ENCODE measurements at regions not wholly inside any gene's neighbourhood (a gene's known extent, or its start where the extent isn't known, plus 50 kb on each side); places are given as distances from the start of the nearest gene placed in this dataset.

GRCh38 chr5:15992918-15993317 is 186.7 kb downstream of the MARCHF11 start:
- DNase-seq, result peak; percentile 56
- H3K4me1 ChIP-seq (ENCODE audit: control insufficient read depth, insufficient read depth, low read depth, low read length), result peaks cover 2% of the 10 kb centered on the region
- no peak overlapping the region for H4K91ac ChIP-seq (ENCODE audit: low read length)
- peak overlapping the region; percentile 95 for H3K27ac ChIP-seq (ENCODE audit: low read length, poor library complexity, severe bottlenecking)
- H3K4ac ChIP-seq (ENCODE audit: low read depth in 1 of 2, low read length in 2 of 2), result no peak overlapping the region
- H3K18ac ChIP-seq (ENCODE audit: low read depth in 1 of 2, low read length in 2 of 2), result peak overlapping the region in 1 of 2 experiments; percentile 40
- H4K8ac ChIP-seq (ENCODE audit: low read length), result no peak overlapping the region
- WGBS, result 8% methylated on average over 2 of the region's 2 CpGs
- H2BK5ac ChIP-seq (ENCODE audit: low read depth, low read length, poor library complexity, severe bottlenecking), result peak overlapping the region; percentile 92
- no peaks in the 10 kb centered on the region for H3K36me3 ChIP-seq (ENCODE audit: control insufficient read depth in 1 of 2, insufficient read depth in 2 of 2, low read depth in 1 of 2, low read length in 2 of 2)
- H2AK5ac ChIP-seq (ENCODE audit: low read length, severe bottlenecking), result peak overlapping the region; percentile 41
- H3K9ac ChIP-seq (ENCODE audit: low read length), result peak overlapping the region; percentile 0
- no peak overlapping the region for H3K23ac ChIP-seq (ENCODE audit: low read length in 2 of 2)
- H3K14ac ChIP-seq (ENCODE audit: low read length in 2 of 2), result no peak overlapping the region
- peaks cover 23% of the 10 kb centered on the region for H3K9me3 ChIP-seq (ENCODE audit: control insufficient read depth, low read length)
- H2AFZ ChIP-seq (ENCODE audit: low read depth, low read length), result peak overlapping the region; percentile 63
- H2BK12ac ChIP-seq (ENCODE audit: low read length in 2 of 2), result no peak overlapping the region
- H3K27me3 ChIP-seq (ENCODE audit: control insufficient read depth in 1 of 2, insufficient read depth in 1 of 2, low read length in 2 of 2), result no peaks in the 10 kb centered on the region
- H2BK15ac ChIP-seq (ENCODE audit: low read depth, poor library complexity, severe bottlenecking), result no peak overlapping the region
- no peak overlapping the region for H3K4me3 ChIP-seq (ENCODE audit: insufficient read depth in 1 of 2, low read depth in 1 of 2, low read length in 2 of 2)
- H2BK120ac ChIP-seq (ENCODE audit: low read depth, low read length), result no peak overlapping the region
- peak overlapping the region; percentile 43 for H3K4me2 ChIP-seq (ENCODE audit: low read length, poor library complexity, severe bottlenecking)
- no peaks in the 10 kb centered on the region for H3K79me1 ChIP-seq (replicated peaks; ENCODE audit: low read length, poor library complexity, severe bottlenecking)

- Histone ChIP-seq H4K91ac (ENCODE audit: low read length) (no peak overlapping the region), H3K4me1 (ENCODE audit: control insufficient read depth, insufficient read depth, low read depth, low read length) (peaks cover 2% of the 10 kb centered on the region), H2AK5ac (ENCODE audit: low read length, severe bottlenecking) (no peak overlapping the region), H3K23ac (ENCODE audit: low read length in 2 of 2) (no peak overlapping the region), H2BK15ac (ENCODE audit: low read depth, poor library complexity, severe bottlenecking) (no peak overlapping the region), H3K9me3 (ENCODE audit: control insufficient read depth, low read length) (peaks cover 23% of the 10 kb centered on the region), H3K27me3 (ENCODE audit: control insufficient read depth in 1 of 2, insufficient read depth in 1 of 2, low read length in 2 of 2) (no peaks in the 10 kb centered on the region), H3K4ac (ENCODE audit: low read depth in 1 of 2, low read length in 2 of 2) (no peak overlapping the region), H2AFZ (ENCODE audit: low read depth, low read length) (no peak overlapping the region), H4K8ac (ENCODE audit: low read length) (no peak overlapping the region), H3K18ac (ENCODE audit: low read depth in 1 of 2, low read length in 2 of 2) (no peak overlapping the region), H3K9ac (ENCODE audit: low read length) (no peak overlapping the region), H2BK12ac (ENCODE audit: low read length in 2 of 2) (no peak overlapping the region), H3K4me3 (ENCODE audit: insufficient read depth in 1 of 2, low read depth in 1 of 2, low read length in 2 of 2) (no peak overlapping the region), H3K79me1 (replicated peaks; ENCODE audit: low read length, poor library complexity, severe bottlenecking) (no peaks in the 10 kb centered on the region), H3K4me2 (ENCODE audit: low read length, poor library complexity, severe bottlenecking) (no peak overlapping the region), H3K14ac (ENCODE audit: low read length in 2 of 2) (no peak overlapping the region), H2BK120ac (ENCODE audit: low read depth, low read length) (no peak overlapping the region), H3K36me3 (ENCODE audit: control insufficient read depth in 1 of 2, insufficient read depth in 2 of 2, low read depth in 1 of 2, low read length in 2 of 2) (no peaks in the 10 kb centered on the region), H2BK5ac (ENCODE audit: low read depth, low read length, poor library complexity, severe bottlenecking) (no peak overlapping the region), H3K27ac (ENCODE audit: low read length, poor library complexity, severe bottlenecking) (no peak overlapping the region)
- no peak for DNase-seq
These were observed 188.0 kb downstream of the MARCHF11 start for GRCh38 chr5:15991586-15991985.
